Epithelial cell of proximal tubule (primary cell): ENCODE measurements at regions not wholly inside any gene's neighbourhood (a gene's known extent, or its start where the extent isn't known, plus 50 kb on each side); places are given as distances from the start of the nearest gene placed in this dataset.
"Not testable (repeated sequence)": the region's sequence is repeated elsewhere in the genome, so short reads cannot be mapped to it uniquely, and the experiment has no call there.

Experiments used
- DNase-seq: peaks from one replicate; pipeline ENCODE4 v3.0.0-alpha.2; 2011; ENCODE audit warnings: low read depth
- H3K4me3 ChIP-seq: 2 replicates; pipeline ENCODE4 v1.5.1; 2011; ENCODE audit warnings: low read depth, mild to moderate bottlenecking, low read length
- CTCF ChIP-seq: conservative IDR thresholded peaks from 2 replicates; pipeline ENCODE4 v1.5.1; 2012; ENCODE audit warnings: low read depth, mild to moderate bottlenecking, low read length

- no peak for TF ChIP-seq CTCF
- no peak overlapping the region for H3K4me3 ChIP-seq
- DNase-seq = no peak
These were observed 586.4 kb upstream of the CNTNAP5 start for GRCh38 chr2:123438675-123439074.

- no peak for TF ChIP-seq CTCF
These were observed 576.3 kb upstream of the CNTNAP5 start for GRCh38 chr2:123448801-123449200.

GRCh38 chr2:123451542-123451941 is 573.5 kb upstream of the CNTNAP5 start:
- no peak for TF ChIP-seq CTCF
- DNase-seq = no peak

More at GRCh38 chr2:123448801-123449200, 576.3 kb upstream of the CNTNAP5 start:
- H3K4me3 ChIP-seq = no peak overlapping the region
- no peak for DNase-seq

GRCh38 chr2:123453046-123453700 is 571.9 kb upstream of the CNTNAP5 start:
- no peak for DNase-seq
- no peak overlapping the region for H3K4me3 ChIP-seq
- no peak for TF ChIP-seq CTCF

More at GRCh38 chr2:123451542-123451941, 573.5 kb upstream of the CNTNAP5 start:
- no peak overlapping the region for H3K4me3 ChIP-seq

GRCh38 chr2:123453772-123454171 is 571.3 kb upstream of the CNTNAP5 start:
- no peak for TF ChIP-seq CTCF
- DNase-seq = no peak

GRCh38 chr2:123455234-123455633 is 569.9 kb upstream of the CNTNAP5 start:
- not testable (repeated sequence) for DNase-seq, H3K4me3 ChIP-seq

More at GRCh38 chr2:123453772-123454171, 571.3 kb upstream of the CNTNAP5 start:
- H3K4me3 ChIP-seq = no peak overlapping the region

GRCh38 chr2:123456416-123456815 is 568.7 kb upstream of the CNTNAP5 start:
- no peak overlapping the region for H3K4me3 ChIP-seq
- no peak for DNase-seq
- TF ChIP-seq CTCF = no peak
